Keratinocyte (primary cell): ENCODE measurements at regions not wholly inside any gene's neighbourhood (a gene's known extent, or its start where the extent isn't known, plus 50 kb on each side); places are given as distances from the start of the nearest gene placed in this dataset.

Source experiments
- DNase-seq: peaks from one replicate; pipeline ENCODE4 v3.0.0-alpha.2; 2011; ENCODE audit warnings: low read depth, missing footprints, low spot score
- FAIRE-seq: peaks from 2 replicates; lab custom pipeline; 2011; peaks lifted over from hg19 to GRCh38; lab: Jason Lieb, UNC
- H2AFZ ChIP-seq: 2 replicates; pipeline ENCODE4 v1.6.0; 2012; ENCODE audit warnings: low read length, control low read depth, inconsistent platforms; ENCODE audit not compliant: control insufficient read depth
- H3K27ac ChIP-seq: 2 replicates; pipeline ENCODE4 v1.5.1; 2011; ENCODE audit warnings: low read length; ENCODE audit not compliant: control insufficient read depth, insufficient read depth
- H3K27me3 ChIP-seq: 3 replicates; pipeline ENCODE4 v1.6.0; 2011; ENCODE audit warnings: low read length; ENCODE audit not compliant: control insufficient read depth, insufficient read depth; ENCODE audit errors: extremely low read depth
- H3K36me3 ChIP-seq, 2 experiments: 2 replicates in 1 of 2; 3 replicates in 1 of 2; pipeline ENCODE4 v1.5.1; 2011; ENCODE audit warnings: low read length in 2 of 2, mild to moderate bottlenecking in 1 of 2; ENCODE audit not compliant: control insufficient read depth in 2 of 2, insufficient read depth in 2 of 2; ENCODE audit errors: extremely low read depth in 1 of 2
- H3K4me1 ChIP-seq: 3 replicates; pipeline ENCODE4 v1.5.1; 2011; ENCODE audit warnings: low read length; ENCODE audit not compliant: control insufficient read depth, insufficient read depth; ENCODE audit errors: extremely low read depth
- H3K4me2 ChIP-seq: 3 replicates; pipeline ENCODE4 v1.6.0; 2011; ENCODE audit warnings: low read depth, low read length; ENCODE audit not compliant: control insufficient read depth, insufficient read depth; ENCODE audit errors: extremely low read depth
- H3K4me3 ChIP-seq, 3 experiments: fragments of 200-600 bp in 1 of 3; sonication (generic) in 1 of 3; 2 replicates in 2 of 3; 3 replicates in 1 of 3; pipeline ENCODE4 v1.5.1; 2011 to 2016; ENCODE audit warnings: low read length in 3 of 3, mild to moderate bottlenecking in 3 of 3, control low read depth in 2 of 3, inconsistent platforms in 1 of 3, low read depth in 1 of 3, mixed read lengths in 1 of 3, mixed run types in 1 of 3, moderate library complexity in 1 of 3; ENCODE audit not compliant: control insufficient read depth in 2 of 3, insufficient read depth in 2 of 3; ENCODE audit errors: extremely low read depth in 1 of 3
- H3K79me2 ChIP-seq: 2 replicates; pipeline ENCODE4 v1.6.0; 2012; ENCODE audit warnings: low read length; ENCODE audit not compliant: control insufficient read depth, insufficient read depth
- H3K9ac ChIP-seq: 3 replicates; pipeline ENCODE4 v1.6.0; 2011; ENCODE audit warnings: low read length; ENCODE audit not compliant: control insufficient read depth, insufficient read depth; ENCODE audit errors: extremely low read depth
- H3K9me1 ChIP-seq: 3 replicates; pipeline ENCODE4 v1.6.0; 2011; ENCODE audit warnings: low read length; ENCODE audit not compliant: control insufficient read depth, insufficient read depth; ENCODE audit errors: extremely low read depth
- H3K9me3 ChIP-seq: 2 replicates; pipeline ENCODE4 v1.5.1; 2012; ENCODE audit warnings: low read depth, low read length; ENCODE audit not compliant: control insufficient read depth
- H4K20me1 ChIP-seq: 3 replicates; pipeline ENCODE4 v1.6.0; 2011; ENCODE audit warnings: low read length; ENCODE audit not compliant: control insufficient read depth, insufficient read depth; ENCODE audit errors: extremely low read depth
- CTCF ChIP-seq, 3 experiments: IDR thresholded peaks in 1 of 3; conservative IDR thresholded peaks in 1 of 3; optimal IDR thresholded peaks in 1 of 3; 2 replicates in 2 of 3; 3 replicates in 1 of 3; pipeline versions ENCODE3 to v1.5.1; 2011; ENCODE audit warnings: low read length in 3 of 3, mild to moderate bottlenecking in 3 of 3, moderate library complexity in 2 of 3, control low read depth in 1 of 3, inconsistent platforms in 1 of 3; ENCODE audit not compliant: insufficient read depth in 2 of 3; ENCODE audit errors: extremely low read depth in 1 of 3
- EZH2 ChIP-seq: IDR thresholded peaks from one replicate; pipeline ENCODE4 v1.6.1; 2012; ENCODE audit warnings: inconsistent platforms, mild to moderate bottlenecking, low read length, moderate library complexity
- dilution Hi-C: fragments of 300-500 bp; cut with MboI; formaldehyde crosslinking; loops from one replicate; pipeline ENCODE4 v1.7.0; 2020; ENCODE audit warnings: low sequenced_read_pairs; ENCODE audit not compliant: extremely low pct_ligation_motif_present

- no peaks in the 10 kb centered on the region for H3K79me2 ChIP-seq
- H3K36me3 ChIP-seq, result no peaks in the 10 kb centered on the region
- DNase-seq, result no peak
- no peaks in the 10 kb centered on the region for H3K9me1 ChIP-seq
- TF ChIP-seq EZH2, result no peak
- peak in 1 of 3 experiments; percentile 22 for TF ChIP-seq CTCF (optimal IDR thresholded peaks at IDR 0.05 in 1 of 3, IDR thresholded peaks at IDR 0.05 in 1 of 3, conservative IDR thresholded peaks at IDR 0.05 in 1 of 3; ENCODE audit: extremely low read depth in 1 of 3, insufficient read depth in 2 of 3, low read length in 3 of 3)
- no peaks in the 10 kb centered on the region for H3K9me3 ChIP-seq
- H2AFZ ChIP-seq, result no peak overlapping the region
- H3K27me3 ChIP-seq, result no peaks in the 10 kb centered on the region
- H3K27ac ChIP-seq, result no peak overlapping the region
- no peak overlapping the region for H3K4me3 ChIP-seq
- no peak overlapping the region for H3K9ac ChIP-seq
- dilution Hi-C loops, result no loop called here
- H3K4me2 ChIP-seq, result no peak overlapping the region
- peaks cover 5% of the 10 kb centered on the region for H3K4me1 ChIP-seq
- no peaks in the 10 kb centered on the region for H4K20me1 ChIP-seq
- FAIRE-seq, result no peak
Observed at GRCh38 chr12:19574601-19575000, 135.3 kb downstream of the AEBP2 start.

- Histone ChIP-seq H3K27ac (no peak overlapping the region), H3K9me3 (no peaks in the 10 kb centered on the region), H2AFZ (no peak overlapping the region), H3K36me3 (no peaks in the 10 kb centered on the region), H3K9ac (no peak overlapping the region), H3K4me3 (no peak overlapping the region), H3K4me2 (no peak overlapping the region), H3K9me1 (no peaks in the 10 kb centered on the region), H4K20me1 (no peaks in the 10 kb centered on the region), H3K4me1 (peaks cover 5% of the 10 kb centered on the region), H3K79me2 (no peaks in the 10 kb centered on the region), H3K27me3 (no peaks in the 10 kb centered on the region)
- dilution Hi-C loops, result no loop called here
- FAIRE-seq (peak; percentile 39), DNase-seq (no peak)
- TF ChIP-seq EZH2, result no peak
- TF ChIP-seq CTCF (optimal IDR thresholded peaks at IDR 0.05 in 1 of 3, IDR thresholded peaks at IDR 0.05 in 1 of 3, conservative IDR thresholded peaks at IDR 0.05 in 1 of 3; ENCODE audit: extremely low read depth in 1 of 3, insufficient read depth in 2 of 3, low read length in 3 of 3), result no peak
Observed at GRCh38 chr12:19575337-19576243, 136.3 kb downstream of the AEBP2 start.
